Stimulated activated CD8-positive, alpha-beta memory T cell treated with anti-CD3 and anti-CD28 coated beads, Interleukin-4, amount 100 ng/mL, for 48 hours (primary cell): ENCODE measurements at regions not wholly inside any gene's neighbourhood (a gene's known extent, or its start where the extent isn't known, plus 50 kb on each side); places are given as distances from the start of the nearest gene placed in this dataset.

Experiments
- DNase-seq: peaks from one replicate; pipeline ENCODE4 v3.0.0-alpha.2; 2020

DNA sequence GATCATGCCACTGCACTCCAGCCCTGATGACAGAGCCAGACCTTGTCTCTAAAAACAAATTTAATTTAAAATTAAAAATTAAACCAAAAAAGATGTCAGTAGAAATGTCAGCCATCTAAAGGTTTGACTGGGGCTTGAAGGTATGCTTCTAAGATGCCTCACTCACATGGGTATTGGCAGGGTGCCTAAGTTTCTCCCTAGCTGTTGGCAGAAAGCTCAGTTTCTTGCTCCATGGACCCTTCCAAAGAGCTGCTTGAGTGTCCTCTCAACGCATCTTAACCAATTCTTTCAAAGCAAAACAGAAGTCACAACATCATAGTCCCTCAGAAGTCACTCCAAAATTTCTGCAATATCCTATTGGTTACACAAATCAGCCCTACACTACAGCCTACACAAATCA lies 231.0 kb upstream of the ADGRL2 start:
- DNase-seq, result no peak

- DNase-seq, result no peak
These were observed 237.1 kb upstream of the ADGRL2 start for GRCh38 chr1:81563632-81564031.

- DNase-seq, result no peak
These were observed 237.8 kb upstream of the ADGRL2 start for GRCh38 chr1:81562934-81563333.

DNA sequence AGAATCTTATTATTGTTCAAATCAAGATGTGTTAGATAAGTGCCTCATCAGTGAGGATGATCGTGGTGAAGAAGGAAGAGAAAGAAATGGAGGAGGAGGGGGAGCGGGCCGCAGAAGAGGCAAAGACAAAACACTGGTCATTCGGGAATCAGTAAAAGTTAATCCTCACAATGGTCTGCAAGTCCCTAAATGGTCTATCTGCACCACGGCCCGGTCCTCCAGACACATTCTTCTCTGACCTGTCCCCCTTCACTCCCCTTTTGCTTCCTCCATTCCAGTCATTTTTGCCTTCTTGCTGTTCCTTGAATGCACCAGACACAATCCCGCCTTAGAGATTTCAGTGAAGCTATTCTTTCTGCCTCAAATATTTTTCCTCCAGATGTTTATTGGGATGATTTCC lies 240.1 kb upstream of the ADGRL2 start:
- no peak for DNase-seq

- no peak for DNase-seq
These were observed 240.9 kb upstream of the ADGRL2 start for GRCh38 chr1:81559662-81560350.

DNA sequence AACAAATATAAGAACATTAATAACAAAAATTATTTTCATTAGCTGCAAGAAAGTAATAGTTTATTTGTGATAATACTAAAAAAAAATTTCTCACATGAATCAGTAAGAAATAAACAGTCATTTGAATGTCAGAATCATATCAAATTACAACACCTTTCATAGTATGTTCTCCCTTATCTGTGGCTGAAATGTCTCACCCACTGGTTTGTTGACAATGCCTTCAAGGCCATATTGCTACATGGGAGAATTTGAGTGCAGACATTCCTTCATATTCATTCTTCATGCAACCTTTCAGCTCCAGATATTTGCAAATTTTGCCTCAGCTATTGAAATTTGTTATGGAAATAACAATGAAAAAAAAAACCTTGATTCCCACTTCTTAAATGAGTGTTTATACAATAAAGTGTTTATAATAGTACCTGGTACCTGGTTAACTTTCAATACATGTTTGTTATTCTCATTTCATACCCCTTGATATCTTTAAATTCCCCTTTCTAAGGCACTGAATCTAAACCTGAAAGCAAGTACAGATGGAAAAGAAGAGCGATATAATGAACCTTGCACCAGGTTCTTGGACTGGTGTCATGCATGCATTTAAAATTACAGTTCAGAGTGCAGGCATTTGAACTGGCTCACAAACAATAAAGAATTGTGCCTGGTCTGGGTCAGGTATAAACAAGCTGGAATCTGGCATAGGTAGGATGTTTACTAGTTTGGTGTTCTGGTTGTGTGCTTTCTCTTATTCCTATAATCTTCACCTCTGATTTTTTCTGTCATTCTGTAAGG lies 242.2 kb upstream of the ADGRL2 start:
- no peak for DNase-seq

DNA sequence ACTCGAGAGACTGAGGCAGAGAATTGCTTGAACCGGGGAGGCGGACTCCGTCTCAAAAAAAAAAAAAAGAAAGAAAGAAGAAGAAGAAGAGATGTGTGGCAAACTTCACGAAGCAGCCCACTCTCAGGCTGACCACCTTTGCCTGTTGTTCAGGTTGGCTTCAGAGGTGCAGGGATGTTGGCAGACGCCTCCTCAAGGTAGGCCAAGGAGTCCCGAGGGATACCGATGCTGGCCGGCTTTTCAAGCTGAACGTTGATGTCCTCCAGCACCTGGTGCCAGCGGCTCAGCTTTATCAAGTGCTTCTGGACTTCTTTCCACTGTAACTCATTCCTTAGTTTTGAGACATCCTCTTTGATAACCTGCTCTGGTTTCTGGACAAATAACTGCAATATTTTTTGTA lies 243.8 kb upstream of the ADGRL2 start:
- DNase-seq, result no peak

DNA sequence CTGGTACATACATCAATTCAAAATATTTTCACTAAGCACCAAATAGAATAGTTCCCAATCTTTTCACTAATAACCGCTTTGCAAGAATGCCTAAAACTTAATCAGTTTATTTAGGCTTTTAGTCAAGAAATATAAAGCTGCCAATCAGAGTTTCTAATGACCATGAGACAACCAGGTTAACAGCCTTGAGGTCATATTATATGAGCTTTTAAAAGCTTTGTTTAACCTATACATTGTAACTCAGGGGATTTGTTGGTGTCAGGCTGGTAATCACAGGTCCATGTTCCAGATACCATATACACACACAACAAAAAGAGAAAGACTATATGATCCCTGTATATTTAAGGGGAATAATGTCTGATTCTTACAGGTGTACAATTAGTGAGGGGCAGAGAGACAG lies 246.2 kb upstream of the ADGRL2 start:
- DNase-seq, result no peak

GRCh38 chr1:81554108-81554507 lies 246.6 kb upstream of the ADGRL2 start:
- DNase-seq, result no peak

GRCh38 chr1:81553503-81553902 lies 247.2 kb upstream of the ADGRL2 start:
- DNase-seq, result no peak

- no peak for DNase-seq
These were observed 248.8 kb upstream of the ADGRL2 start for GRCh38 chr1:81551946-81552345.

- DNase-seq, result no peak
These were observed 250.0 kb upstream of the ADGRL2 start for GRCh38 chr1:81550753-81551152.

DNA sequence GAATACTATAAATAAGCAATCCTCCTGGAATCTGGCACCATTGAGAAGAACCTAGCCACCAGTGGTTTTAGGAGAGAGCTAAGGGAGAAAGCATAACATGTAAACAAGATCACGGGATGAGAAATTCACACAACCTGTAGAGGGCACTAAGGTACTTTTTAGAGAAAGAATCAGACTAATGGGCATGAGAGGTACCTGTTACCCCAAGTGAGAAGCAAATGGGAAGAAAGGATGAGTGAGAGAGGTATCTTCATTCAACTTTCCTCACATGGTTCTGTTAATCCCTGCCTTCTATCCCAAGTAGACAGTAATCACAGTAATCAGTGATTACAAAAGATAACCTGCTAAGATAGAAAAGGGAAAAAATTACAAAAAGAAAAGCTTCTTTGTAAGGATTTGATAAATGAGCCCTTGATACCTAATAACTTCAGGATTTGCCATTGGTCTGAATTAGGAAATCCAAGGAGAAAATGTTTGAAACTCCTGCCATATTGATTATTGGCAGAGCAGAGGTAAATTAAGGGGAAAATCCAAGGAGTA lies 251.1 kb upstream of the ADGRL2 start:
- DNase-seq, result no peak

DNA sequence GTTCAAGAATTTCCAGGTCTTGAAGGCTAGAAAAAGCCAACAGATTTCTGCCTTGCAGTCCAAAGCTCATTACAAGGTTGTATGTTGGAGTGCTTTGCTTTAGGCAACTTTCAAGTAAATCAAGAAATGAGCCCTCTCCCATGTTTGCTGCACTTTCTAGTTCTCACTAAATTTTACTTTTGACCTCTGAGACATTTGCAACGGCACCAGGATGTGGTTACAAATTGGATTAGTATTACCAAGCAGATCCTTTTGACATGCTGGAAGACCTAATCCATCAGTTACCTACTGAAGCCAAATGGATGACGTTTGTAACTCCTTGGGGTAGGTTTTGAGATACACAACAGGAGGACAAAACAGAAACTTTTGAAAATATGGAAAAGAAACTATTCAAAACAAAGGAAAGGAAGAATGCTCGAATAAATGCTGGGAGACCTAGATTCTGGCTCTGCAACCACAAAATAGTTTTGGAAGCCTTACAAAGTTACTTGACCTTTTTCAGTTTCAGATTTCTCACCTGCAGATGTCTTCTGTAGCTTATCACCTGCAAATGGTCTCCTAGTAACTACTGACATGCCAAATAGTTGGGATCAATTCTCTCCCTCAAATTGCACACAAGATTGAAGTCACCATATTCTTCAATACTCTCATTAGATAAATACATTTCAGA lies 251.7 kb upstream of the ADGRL2 start:
- DNase-seq, result no peak

DNA sequence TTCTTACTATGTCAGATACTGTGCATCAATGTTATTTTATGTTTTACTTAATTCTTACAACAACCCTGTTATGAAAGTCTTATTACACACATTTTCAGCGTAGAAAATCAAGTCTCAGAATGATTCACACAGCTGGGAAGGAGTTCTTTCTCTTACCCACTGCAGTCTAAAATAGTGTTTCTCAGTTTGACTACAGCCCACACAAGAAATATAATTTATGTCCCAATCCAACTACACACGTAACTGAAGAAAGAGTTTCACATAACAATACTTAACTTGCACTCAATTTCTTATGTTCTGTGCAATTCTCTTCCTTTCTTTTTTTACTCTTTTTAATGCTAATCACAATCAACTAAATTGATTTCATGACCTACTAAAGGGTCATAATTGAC lies 252.8 kb upstream of the ADGRL2 start:
- no peak for DNase-seq

- no peak for DNase-seq
These were observed 253.3 kb upstream of the ADGRL2 start for GRCh38 chr1:81547261-81547911.

DNA sequence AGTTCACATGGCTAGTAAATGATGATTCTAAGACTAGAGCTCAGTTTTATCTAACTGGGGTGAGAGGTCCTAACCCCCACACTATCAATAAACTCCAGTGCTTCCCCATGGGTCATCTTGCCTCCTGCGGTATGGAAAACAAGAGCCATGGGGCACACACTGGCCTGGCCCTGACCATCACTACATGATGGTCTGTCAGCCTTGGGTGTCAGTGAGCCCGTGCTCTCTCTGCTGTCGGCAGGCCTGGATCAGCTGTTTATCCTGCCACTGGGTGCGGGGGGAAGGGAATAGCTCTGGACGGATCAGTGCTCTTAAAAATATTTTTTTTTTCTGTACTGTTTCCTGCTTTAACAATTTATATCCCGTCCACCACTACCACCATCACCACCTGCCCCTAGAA lies 255.0 kb upstream of the ADGRL2 start:
- no peak for DNase-seq

DNA sequence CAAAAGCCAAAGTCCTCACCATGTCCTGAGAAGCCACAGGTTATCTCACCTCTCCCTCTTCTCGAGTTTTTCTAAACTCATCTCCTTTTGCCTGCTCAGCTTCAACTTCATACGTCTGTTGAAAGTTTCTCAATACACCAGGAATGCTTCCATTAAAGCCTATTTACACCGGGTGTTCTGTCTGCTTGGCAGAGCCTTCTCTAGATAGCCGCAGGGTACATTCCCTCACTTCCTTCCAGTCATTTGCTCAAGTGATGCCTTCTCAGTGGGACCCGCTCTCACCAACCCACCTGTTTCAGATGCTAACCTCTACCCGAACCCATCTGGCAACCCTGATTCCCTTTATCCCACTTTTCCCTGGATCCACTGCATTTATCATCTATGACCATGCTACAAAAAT lies 257.0 kb upstream of the ADGRL2 start:
- no peak for DNase-seq

GRCh38 chr1:81542196-81542595 lies 258.5 kb upstream of the ADGRL2 start:
- DNase-seq, result no peak

- no peak for DNase-seq
These were observed 260.5 kb upstream of the ADGRL2 start for GRCh38 chr1:81540216-81540615.

- no peak for DNase-seq
These were observed 271.7 kb upstream of the ADGRL2 start for GRCh38 chr1:81529014-81529413.

- no peak for DNase-seq
These were observed 275.6 kb upstream of the ADGRL2 start for GRCh38 chr1:81525085-81525484.

- no peak for DNase-seq
These were observed 280.7 kb upstream of the ADGRL2 start for GRCh38 chr1:81519987-81520386.
